ENCODE measurements at regions not wholly inside any gene's neighbourhood (a gene's known extent, or its start where the extent isn't known, plus 50 kb on each side); places are given as distances from the start of the nearest gene placed in this dataset.
A peak's percentile ranks its signal among the peaks of the same experiment; 100 is the strongest.

- DNase-seq (ENCODE audit: low spot score): no peak
These were observed 269.6 kb upstream of the PLXNA2 start for GRCh38 chr1:208513799-208514198.

- no peak for DNase-seq (ENCODE audit: low spot score)
These were observed 270.9 kb upstream of the PLXNA2 start for GRCh38 chr1:208515129-208515528.

GRCh38 chr1:208516780-208517179 is 272.6 kb upstream of the PLXNA2 start:
- DNase-seq (ENCODE audit: low spot score): no peak

GRCh38 chr1:208520438-208521099 is 276.4 kb upstream of the PLXNA2 start:
- peak; percentile 84 for DNase-seq (ENCODE audit: low spot score)

GRCh38 chr1:208521534-208521933 is 277.4 kb upstream of the PLXNA2 start:
- no peak for DNase-seq (ENCODE audit: low spot score)

GRCh38 chr1:208523007-208523406 is 278.8 kb upstream of the PLXNA2 start:
- no peak for DNase-seq (ENCODE audit: low spot score)

GRCh38 chr1:208524376-208524775 is 280.2 kb upstream of the PLXNA2 start:
- no peak for DNase-seq (ENCODE audit: low spot score)

- no peak for DNase-seq (ENCODE audit: low spot score)
These were observed 280.7 kb upstream of the PLXNA2 start for GRCh38 chr1:208524925-208525324.

- DNase-seq (ENCODE audit: low spot score): no peak
These were observed 281.2 kb upstream of the PLXNA2 start for GRCh38 chr1:208525417-208525816.

GRCh38 chr1:208526613-208527125 is 282.5 kb upstream of the PLXNA2 start:
- no peak for DNase-seq (ENCODE audit: low spot score)

- no peak for DNase-seq (ENCODE audit: low spot score)
These were observed 283.0 kb upstream of the PLXNA2 start for GRCh38 chr1:208527156-208527555.

GRCh38 chr1:208528578-208529240 is 284.5 kb upstream of the PLXNA2 start:
- DNase-seq (ENCODE audit: low spot score): no peak

- DNase-seq (ENCODE audit: low spot score): no peak
These were observed 287.0 kb upstream of the PLXNA2 start for GRCh38 chr1:208531003-208531750.

GRCh38 chr1:208533746-208534598 is 289.8 kb upstream of the PLXNA2 start:
- peak; percentile 63 for DNase-seq (ENCODE audit: low spot score)

- DNase-seq (ENCODE audit: low spot score): peak; percentile 97
These were observed 290.4 kb upstream of the PLXNA2 start for GRCh38 chr1:208534599-208534897.

GRCh38 chr1:208534979-208535378 is 290.8 kb upstream of the PLXNA2 start:
- no peak for DNase-seq (ENCODE audit: low spot score)

GRCh38 chr1:208535511-208535910 is 291.3 kb upstream of the PLXNA2 start:
- DNase-seq (ENCODE audit: low spot score): no peak

GRCh38 chr1:208536212-208536611 is 292.0 kb upstream of the PLXNA2 start:
- DNase-seq (ENCODE audit: low spot score): no peak

- DNase-seq (ENCODE audit: low spot score): no peak
These were observed 293.0 kb upstream of the PLXNA2 start for GRCh38 chr1:208537198-208537597.

- DNase-seq (ENCODE audit: low spot score): no peak
These were observed 293.9 kb upstream of the PLXNA2 start for GRCh38 chr1:208538078-208538477.

- no peak for DNase-seq (ENCODE audit: low spot score)
These were observed 294.4 kb upstream of the PLXNA2 start for GRCh38 chr1:208538587-208538986.

GRCh38 chr1:208540724-208541123 is 296.5 kb upstream of the PLXNA2 start:
- DNase-seq (ENCODE audit: low spot score): peak; percentile 53
